GM19324 (cell line): ENCODE measurements at regions not wholly inside any gene's neighbourhood (a gene's known extent, or its start where the extent isn't known, plus 50 kb on each side); places are given as distances from the start of the nearest gene placed in this dataset.

Experiments used
- ATAC-seq: cut with Tn5 transposase; IDR thresholded peaks from one replicate; pipeline ENCODE4 v1.9.1; 2021; ENCODE audit warnings: mild to moderate bottlenecking, moderate library complexity; ENCODE audit not compliant: unreplicated experiment, low FRiP score

- ATAC-seq = no peak
Measured at GRCh38 chr2:163008642-163009041, 170.1 kb upstream of the KCNH7 start.

GRCh38 chr2:162994718-162995117 is 156.2 kb upstream of the KCNH7 start:
- ATAC-seq = no peak

- ATAC-seq = no peak
Measured at GRCh38 chr2:162992828-162993227, 154.3 kb upstream of the KCNH7 start.

GRCh38 chr2:162989507-162989906 is 150.9 kb upstream of the KCNH7 start:
- no peak for ATAC-seq

GRCh38 chr2:162974771-162975170 is 136.2 kb upstream of the KCNH7 start:
- no peak for ATAC-seq

GRCh38 chr2:162972383-162972782 is 133.8 kb upstream of the KCNH7 start:
- no peak for ATAC-seq

GRCh38 chr2:162968306-162968705 is 129.7 kb upstream of the KCNH7 start:
- ATAC-seq = no peak

GRCh38 chr2:162967811-162968210 is 129.2 kb upstream of the KCNH7 start:
- no peak for ATAC-seq

- no peak for ATAC-seq
Measured at GRCh38 chr2:162967147-162967546, 128.6 kb upstream of the KCNH7 start.

GRCh38 chr2:162965191-162965590 is 126.6 kb upstream of the KCNH7 start:
- ATAC-seq = no peak

GRCh38 chr2:162964513-162964912 is 125.9 kb upstream of the KCNH7 start:
- ATAC-seq = no peak

GRCh38 chr2:162963156-162963555 is 124.6 kb upstream of the KCNH7 start:
- no peak for ATAC-seq

GRCh38 chr2:162945785-162946184 is 107.2 kb upstream of the KCNH7 start:
- no peak for ATAC-seq

- ATAC-seq = no peak
Measured at GRCh38 chr2:162938387-162938786, 99.8 kb upstream of the KCNH7 start.

GRCh38 chr2:162934191-162934590 is 95.6 kb upstream of the KCNH7 start:
- no peak for ATAC-seq

GRCh38 chr2:162932416-162932815 is 93.8 kb upstream of the KCNH7 start:
- no peak for ATAC-seq

- ATAC-seq = no peak
Measured at GRCh38 chr2:162929571-162929970, 91.0 kb upstream of the KCNH7 start.

- no peak for ATAC-seq
Measured at GRCh38 chr2:162928356-162928755, 89.8 kb upstream of the KCNH7 start.

GRCh38 chr2:162926907-162927306 is 88.3 kb upstream of the KCNH7 start:
- ATAC-seq = no peak

GRCh38 chr2:162926501-162926900 is 87.9 kb upstream of the KCNH7 start:
- no peak for ATAC-seq

- ATAC-seq = peak; percentile 74
Measured at GRCh38 chr2:162925595-162925994, 87.0 kb upstream of the KCNH7 start.

- ATAC-seq = no peak
Measured at GRCh38 chr2:162919111-162919510, 80.5 kb upstream of the KCNH7 start.

GRCh38 chr2:162917626-162918025 is 79.1 kb upstream of the KCNH7 start:
- ATAC-seq = no peak
